ENCODE measurements at regions not wholly inside any gene's neighbourhood (a gene's known extent, or its start where the extent isn't known, plus 50 kb on each side); places are given as distances from the start of the nearest gene placed in this dataset.

DNA sequence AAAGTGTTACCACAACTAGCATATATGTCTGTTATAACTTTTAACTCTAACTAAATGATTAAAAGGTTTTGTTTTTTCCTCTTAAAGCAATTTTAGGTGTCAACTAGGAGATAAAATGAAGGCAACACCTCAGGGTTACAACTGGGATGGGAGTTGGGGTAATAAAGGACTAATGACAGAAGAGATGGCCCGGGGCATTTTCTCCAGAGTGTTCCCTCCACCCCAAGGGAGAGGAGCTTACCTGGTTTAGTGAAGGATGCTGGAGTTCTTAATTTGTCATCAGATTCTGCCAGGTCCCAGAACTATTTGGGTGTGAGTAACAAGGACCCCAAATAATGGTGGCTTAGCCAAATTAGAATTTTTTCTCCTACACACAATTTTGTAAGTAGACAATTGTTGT is 260.3 kb downstream of the CD109 start:
- TF ChIP-seq, protein P1, sequence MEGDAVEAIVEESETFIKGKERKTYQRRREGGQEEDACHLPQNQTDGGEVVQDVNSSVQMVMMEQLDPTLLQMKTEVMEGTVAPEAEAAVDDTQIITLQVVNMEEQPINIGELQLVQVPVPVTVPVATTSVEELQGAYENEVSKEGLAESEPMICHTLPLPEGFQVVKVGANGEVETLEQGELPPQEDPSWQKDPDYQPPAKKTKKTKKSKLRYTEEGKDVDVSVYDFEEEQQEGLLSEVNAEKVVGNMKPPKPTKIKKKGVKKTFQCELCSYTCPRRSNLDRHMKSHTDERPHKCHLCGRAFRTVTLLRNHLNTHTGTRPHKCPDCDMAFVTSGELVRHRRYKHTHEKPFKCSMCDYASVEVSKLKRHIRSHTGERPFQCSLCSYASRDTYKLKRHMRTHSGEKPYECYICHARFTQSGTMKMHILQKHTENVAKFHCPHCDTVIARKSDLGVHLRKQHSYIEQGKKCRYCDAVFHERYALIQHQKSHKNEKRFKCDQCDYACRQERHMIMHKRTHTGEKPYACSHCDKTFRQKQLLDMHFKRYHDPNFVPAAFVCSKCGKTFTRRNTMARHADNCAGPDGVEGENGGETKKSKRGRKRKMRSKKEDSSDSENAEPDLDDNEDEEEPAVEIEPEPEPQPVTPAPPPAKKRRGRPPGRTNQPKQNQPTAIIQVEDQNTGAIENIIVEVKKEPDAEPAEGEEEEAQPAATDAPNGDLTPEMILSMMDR (conservative IDR thresholded peaks at IDR 0.05; ENCODE audit: control insufficient read depth, insufficient read depth, low read depth, low read length), result no peak
- no peak for DNase-seq (ENCODE audit: low read depth)
- H3K4me3 ChIP-seq (ENCODE audit: control insufficient read depth, low read depth, low read length), result no peak overlapping the region

DNA sequence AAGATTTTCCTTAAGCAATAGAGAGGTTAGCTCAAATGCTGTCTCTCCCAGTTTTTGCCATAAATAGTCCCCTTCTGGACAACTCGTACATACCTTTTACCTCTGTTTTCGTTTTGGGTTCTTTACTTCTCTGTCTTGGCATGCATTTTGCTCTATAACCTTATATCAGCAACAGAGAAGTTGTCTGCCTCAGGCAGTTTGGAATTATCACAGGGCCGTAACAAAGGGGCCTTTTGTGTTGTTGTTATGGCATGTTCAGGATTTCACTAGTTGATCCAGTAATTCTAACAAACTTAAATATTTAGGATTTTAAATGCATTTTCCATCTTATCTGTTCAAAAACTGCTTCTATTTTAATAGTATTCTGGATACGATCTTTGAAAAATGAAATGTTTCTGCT is 259.8 kb downstream of the CD109 start:
- DNase-seq (ENCODE audit: low read depth), result no peak
- TF ChIP-seq, protein P1 (conservative IDR thresholded peaks at IDR 0.05; ENCODE audit: control insufficient read depth, insufficient read depth, low read depth, low read length), result no peak
- H3K4me3 ChIP-seq (ENCODE audit: control insufficient read depth, low read depth, low read length), result no peak overlapping the region

DNA sequence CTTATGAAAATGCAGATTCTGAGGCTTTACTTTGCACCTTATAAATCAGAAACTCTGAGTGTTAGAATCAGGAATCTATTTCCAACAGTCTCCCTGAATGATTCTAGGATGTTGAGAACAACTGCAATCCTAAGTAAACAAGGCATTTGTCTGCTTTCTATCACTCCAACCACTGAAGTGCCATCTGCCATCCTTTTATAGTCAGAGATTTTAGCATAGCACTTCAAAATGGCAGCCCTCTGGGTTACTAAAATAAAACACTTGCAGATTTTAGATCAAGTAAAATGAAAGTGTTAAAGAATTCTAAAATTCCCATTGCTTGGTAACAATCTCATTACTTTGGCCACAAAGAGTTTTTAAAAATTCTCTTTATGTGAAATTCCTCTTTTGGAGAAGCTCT is 258.9 kb downstream of the CD109 start:
- TF ChIP-seq, protein P1 (conservative IDR thresholded peaks at IDR 0.05; ENCODE audit: control insufficient read depth, insufficient read depth, low read depth, low read length), result no peak
- H3K4me3 ChIP-seq (ENCODE audit: control insufficient read depth, low read depth, low read length), result no peak overlapping the region
- no peak for DNase-seq (ENCODE audit: low read depth)

DNA sequence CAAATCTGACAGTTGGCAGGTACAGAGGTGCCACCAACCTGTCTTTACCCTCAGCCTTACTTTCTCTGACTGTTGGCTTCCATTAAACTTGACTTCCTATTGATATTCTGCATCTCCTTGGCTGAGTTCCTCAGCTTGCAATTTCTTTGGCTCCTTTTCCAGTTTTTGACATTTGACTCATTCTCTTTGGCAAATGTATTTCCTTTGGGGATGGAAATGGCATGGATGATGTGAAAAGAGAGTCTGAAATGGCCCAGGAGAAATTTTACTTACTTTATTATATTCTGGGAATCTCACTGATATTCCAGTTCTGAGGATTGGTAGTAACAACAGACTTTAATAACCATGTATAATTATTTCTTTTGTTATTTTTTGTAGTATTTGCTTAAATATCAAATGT is 255.2 kb downstream of the CD109 start:
- DNase-seq (ENCODE audit: low read depth), result peak; percentile 58
- H3K4me3 ChIP-seq (ENCODE audit: control insufficient read depth, low read depth, low read length), result no peak overlapping the region
- TF ChIP-seq, protein P1 (conservative IDR thresholded peaks at IDR 0.05; ENCODE audit: control insufficient read depth, insufficient read depth, low read depth, low read length), result no peak

DNA sequence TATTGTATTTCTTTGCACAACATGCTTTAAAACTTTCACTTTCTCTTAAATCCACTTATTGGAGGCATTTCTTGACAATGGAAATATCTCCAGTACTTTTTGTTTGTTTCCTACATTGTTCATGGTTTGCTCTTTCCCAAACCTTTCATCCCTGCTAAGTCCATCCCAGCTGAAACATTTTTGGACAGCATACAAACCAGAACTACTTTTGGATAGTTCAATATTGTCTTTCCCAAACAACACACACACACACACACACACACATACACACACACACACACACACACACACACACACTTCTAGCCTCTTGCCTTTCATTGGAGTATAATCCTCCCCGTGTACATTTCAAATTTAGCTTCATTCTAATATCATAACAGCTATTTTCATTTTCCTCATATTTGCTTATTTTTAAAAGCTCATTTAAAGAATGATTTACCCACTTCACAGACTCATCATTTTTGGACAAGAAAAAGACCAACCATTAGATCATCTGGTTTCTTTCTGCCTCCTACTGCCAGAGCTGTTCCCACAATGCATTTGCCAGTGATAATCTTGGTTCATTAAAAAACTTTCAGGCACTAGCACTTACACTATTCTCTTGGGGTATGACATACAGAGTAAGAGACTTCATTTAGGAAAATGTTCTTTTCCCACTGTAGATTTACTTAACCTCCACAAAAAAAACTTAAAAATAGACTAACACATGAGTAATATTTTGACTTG is 248.1 kb downstream of the CD109 start:
- no peak for DNase-seq (ENCODE audit: low read depth)
- H3K4me3 ChIP-seq (ENCODE audit: control insufficient read depth, low read depth, low read length), result no peak overlapping the region
- TF ChIP-seq, protein P1 (conservative IDR thresholded peaks at IDR 0.05; ENCODE audit: control insufficient read depth, insufficient read depth, low read depth, low read length), result no peak

DNA sequence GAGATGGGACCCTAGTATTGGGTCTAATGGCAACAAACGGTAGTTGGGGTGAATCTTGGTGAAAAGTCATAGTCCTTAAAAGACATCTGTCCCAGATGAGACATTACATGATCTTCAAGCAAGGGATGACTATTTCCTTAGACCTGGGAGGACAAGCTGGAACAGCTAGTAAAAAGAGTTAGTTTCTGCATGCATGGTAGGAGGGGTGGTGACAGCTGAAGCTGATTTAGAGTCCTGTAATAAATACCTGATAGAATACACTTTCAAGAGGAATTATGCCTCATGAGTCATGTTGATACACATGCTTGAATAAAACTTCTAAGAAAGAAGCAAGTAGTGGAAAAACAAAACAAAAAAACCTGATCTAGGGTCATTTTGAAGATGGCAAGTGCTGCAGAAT is 247.4 kb downstream of the CD109 start:
- TF ChIP-seq, protein P1 (conservative IDR thresholded peaks at IDR 0.05; ENCODE audit: control insufficient read depth, insufficient read depth, low read depth, low read length), result no peak
- H3K4me3 ChIP-seq (ENCODE audit: control insufficient read depth, low read depth, low read length), result no peak overlapping the region
- peak; percentile 47 for DNase-seq (ENCODE audit: low read depth)

All from fibroblast of mammary gland (primary cell).